GM10266 (cell line): ENCODE measurements at regions not wholly inside any gene's neighbourhood (a gene's known extent, or its start where the extent isn't known, plus 50 kb on each side); places are given as distances from the start of the nearest gene placed in this dataset.

Experiments used
- DNase-seq: peaks from one replicate; pipeline ENCODE4 v3.0.0; 2012; ENCODE audit errors: extremely low spot score
- TF ChIP-seq, protein P1 (sequence below): IDR thresholded peaks from 2 replicates; pipeline ENCODE4 v1.5.1; 2012; ENCODE audit warnings: mild to moderate bottlenecking, low read depth; ENCODE audit not compliant: control insufficient read depth, insufficient read depth; ENCODE audit errors: missing control alignments

DNA sequence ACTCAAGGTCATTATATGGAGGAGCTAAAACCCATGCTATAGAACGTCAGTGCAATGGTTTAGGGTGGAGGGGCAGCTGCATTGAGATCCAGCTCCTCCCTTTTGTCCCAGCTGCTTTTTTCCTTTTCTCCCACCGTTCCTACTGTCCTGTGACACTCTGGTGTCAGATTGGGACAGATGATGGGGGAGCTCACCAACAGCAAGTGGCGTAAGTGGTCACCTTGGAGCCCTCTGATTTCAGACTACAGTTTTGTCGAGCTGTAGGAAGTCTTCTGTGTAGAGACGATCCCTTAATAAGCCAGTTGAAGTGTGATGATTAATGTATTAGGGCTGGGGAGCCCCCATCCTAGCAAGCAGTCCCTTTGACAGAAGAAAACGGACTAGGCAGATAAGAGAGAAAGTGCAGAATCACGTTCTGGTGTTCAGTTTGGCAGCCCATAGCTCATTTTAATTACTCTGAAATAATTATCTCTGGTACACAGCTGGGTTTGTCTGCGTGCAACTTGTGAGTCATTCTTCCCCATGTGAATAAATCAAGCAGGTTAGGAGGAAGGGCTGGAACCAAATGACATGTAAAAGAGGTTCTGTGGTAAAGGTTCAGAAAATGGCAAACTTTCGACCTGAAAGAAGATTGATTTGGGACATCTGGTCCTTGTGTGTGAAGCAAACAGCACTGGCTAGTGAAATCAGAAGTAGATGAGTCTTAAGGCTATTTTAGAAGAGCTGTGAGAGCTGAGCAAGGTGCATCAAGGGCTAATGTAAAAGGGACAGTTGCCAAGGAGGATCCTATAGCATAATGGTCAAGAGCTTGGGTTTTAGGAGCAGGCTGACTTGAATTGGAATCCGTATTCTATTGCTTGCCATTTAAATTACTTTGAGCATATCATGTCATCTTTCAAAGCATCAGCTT lies 241.4 kb downstream of the EDEM1 start:
- DNase-seq, result no peak

DNA sequence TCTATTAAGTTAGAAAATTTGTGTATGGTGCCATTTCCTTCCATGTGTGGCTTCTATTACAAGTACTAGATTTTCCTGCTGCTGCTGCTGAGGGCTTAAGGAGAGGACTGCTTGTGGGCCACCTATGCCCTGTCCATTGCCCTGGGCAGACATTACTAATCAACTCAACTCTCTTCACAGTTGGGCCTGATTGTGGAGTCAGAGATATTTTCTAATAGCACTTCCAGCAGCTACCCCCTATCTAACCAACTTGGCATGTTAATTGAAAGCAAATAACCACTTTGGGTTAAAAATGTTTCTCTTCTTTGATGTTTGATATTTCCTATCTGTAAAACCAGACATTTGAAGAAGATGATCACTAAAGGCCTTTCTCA lies 242.0 kb downstream of the EDEM1 start:
- TF ChIP-seq, protein P1, sequence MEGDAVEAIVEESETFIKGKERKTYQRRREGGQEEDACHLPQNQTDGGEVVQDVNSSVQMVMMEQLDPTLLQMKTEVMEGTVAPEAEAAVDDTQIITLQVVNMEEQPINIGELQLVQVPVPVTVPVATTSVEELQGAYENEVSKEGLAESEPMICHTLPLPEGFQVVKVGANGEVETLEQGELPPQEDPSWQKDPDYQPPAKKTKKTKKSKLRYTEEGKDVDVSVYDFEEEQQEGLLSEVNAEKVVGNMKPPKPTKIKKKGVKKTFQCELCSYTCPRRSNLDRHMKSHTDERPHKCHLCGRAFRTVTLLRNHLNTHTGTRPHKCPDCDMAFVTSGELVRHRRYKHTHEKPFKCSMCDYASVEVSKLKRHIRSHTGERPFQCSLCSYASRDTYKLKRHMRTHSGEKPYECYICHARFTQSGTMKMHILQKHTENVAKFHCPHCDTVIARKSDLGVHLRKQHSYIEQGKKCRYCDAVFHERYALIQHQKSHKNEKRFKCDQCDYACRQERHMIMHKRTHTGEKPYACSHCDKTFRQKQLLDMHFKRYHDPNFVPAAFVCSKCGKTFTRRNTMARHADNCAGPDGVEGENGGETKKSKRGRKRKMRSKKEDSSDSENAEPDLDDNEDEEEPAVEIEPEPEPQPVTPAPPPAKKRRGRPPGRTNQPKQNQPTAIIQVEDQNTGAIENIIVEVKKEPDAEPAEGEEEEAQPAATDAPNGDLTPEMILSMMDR, result no peak
- no peak for DNase-seq

More for the DNA sequence above, 241.4 kb downstream of the EDEM1 start:
- TF ChIP-seq, protein P1, result no peak

DNA sequence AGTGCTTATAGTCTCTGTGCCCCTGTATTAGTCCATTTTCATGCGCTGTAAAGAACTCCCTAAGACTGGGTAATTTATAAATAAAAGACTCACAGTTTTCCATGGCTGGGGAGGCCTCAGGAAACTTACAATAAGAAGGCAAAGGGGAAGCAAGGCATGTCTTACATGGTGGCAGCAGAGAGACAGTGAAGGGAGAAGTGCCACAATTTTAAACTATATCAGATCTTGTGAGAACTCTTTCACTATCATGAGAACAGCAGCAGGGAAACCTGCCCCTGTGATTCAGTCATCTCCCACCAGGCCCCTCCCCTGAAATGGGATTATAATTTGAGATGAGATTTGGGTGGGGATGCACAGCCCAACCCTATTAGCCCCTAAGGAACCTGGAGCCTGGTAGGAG lies 243.2 kb downstream of the EDEM1 start:
- no peak for DNase-seq
- TF ChIP-seq, protein P1, result no peak

DNA sequence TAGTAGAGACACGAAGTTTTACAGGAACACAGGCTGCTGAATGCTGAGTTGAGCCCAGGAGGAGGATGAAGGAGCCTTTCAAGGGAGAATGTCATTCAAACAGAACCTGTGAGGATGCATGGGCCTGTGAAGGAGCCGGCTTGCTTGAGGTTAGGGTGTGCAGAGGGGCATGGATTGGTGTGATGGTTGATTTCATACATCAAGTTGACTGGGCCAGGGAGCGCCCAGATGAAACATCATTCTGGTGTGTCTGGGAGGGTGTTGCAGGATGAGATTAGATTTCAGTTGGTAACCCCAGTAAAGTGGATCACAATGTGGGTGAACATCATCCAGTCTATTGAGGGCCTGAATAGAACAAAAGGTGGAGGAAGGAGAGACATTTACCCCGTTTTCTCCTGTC lies 243.6 kb downstream of the EDEM1 start:
- no peak for DNase-seq
- TF ChIP-seq, protein P1, result no peak

DNA sequence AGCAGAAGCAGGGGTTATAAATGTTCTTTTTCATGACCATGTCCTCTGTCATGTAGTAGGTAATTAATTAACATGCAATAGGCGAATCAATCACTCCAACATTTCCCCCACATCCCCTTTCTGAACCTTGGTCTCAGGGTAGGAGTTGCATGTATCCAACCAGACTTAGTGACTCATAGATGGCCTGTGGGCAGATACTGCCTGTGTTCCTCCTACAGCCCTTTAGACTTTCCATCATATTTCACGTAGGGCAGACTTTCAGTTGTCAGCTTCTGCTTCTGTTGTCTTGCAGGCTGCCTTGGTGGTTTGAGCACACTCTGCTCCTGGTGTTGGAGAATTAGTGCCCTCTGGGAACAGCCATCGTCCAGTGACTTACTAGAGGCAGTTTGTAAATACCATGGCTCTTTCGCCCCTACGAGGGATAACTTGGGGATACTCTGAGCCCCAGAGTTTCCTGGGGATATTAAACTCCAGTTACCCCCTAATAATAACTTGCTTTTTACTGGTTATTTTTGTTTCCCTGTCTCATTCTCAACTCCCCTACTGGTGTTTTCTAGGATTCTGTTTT lies 244.4 kb downstream of the EDEM1 start:
- TF ChIP-seq, protein P1, result no peak
- no peak for DNase-seq

DNA sequence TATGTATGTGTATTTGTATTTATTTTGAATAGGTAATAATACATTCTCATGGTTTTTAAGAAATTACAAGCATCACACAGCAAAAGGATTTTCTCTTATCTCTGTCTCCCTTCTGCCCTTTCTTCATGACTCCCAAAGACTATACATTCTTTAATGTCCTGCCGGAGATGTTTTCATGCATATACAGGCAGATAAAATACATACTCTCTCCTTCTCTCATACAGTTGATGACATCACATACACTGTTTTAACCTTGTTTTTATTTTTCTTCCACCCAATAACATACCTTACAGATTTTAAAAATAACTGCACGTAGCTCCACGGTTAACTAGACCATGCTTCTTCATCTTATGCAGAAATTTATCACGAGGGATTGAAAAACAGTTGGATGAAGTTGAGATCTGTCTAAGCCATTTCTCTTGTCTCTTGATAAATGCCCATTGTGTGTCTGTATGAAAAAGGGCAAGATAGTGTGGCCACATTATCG lies 249.8 kb downstream of the EDEM1 start:
- DNase-seq, result no peak
- TF ChIP-seq, protein P1, result no peak
